ENCODE measurements at regions not wholly inside any gene's neighbourhood (a gene's known extent, or its start where the extent isn't known, plus 50 kb on each side); places are given as distances from the start of the nearest gene placed in this dataset.

- H3K4me3 Mint-ChIP-seq (ENCODE audit: unreplicated experiment), result no peak overlapping the region
- no peak overlapping the region for H3K4me3 ChIP-seq (ENCODE audit: low read depth, low read length)
Observed at GRCh38 chr3:118487734-118488133, 546.9 kb downstream of the IGSF11 start.

GRCh38 chr3:118488732-118489131 is 545.9 kb downstream of the IGSF11 start:
- Mint-ChIP-seq H3K4me1 (ENCODE audit: low read depth, unreplicated experiment) (peaks cover 10% of the 10 kb centered on the region), H3K9me3 (ENCODE audit: unreplicated experiment) (peaks cover 10% of the 10 kb centered on the region), H3K4me3 (ENCODE audit: unreplicated experiment) (no peak overlapping the region), H3K36me3 (ENCODE audit: insufficient read depth, unreplicated experiment) (no peaks in the 10 kb centered on the region), H3K27ac (ENCODE audit: unreplicated experiment) (peak overlapping the region; percentile 1), H3K27me3 (ENCODE audit: insufficient read depth, unreplicated experiment) (no peaks in the 10 kb centered on the region)
- intact Hi-C loops (cut with micrococcal nuclease; ENCODE audit: unreplicated experiment), result loop anchor here (2.0 kb wide), 1 partner anchor 42 kb away; no protein-coding TSS in a partner anchor
- H3K36me3 ChIP-seq (ENCODE audit: control insufficient read depth, insufficient read depth, low read length), result no peaks in the 10 kb centered on the region
- H3K4me3 ChIP-seq (ENCODE audit: low read depth, low read length), result no peak overlapping the region
- TF ChIP-seq CTCF (IDR thresholded peaks at IDR 0.05; ENCODE audit: insufficient read depth in 1 of 2, low read depth in 1 of 2, low read length in 1 of 2, severe bottlenecking in 1 of 2, unreplicated experiment in 1 of 2), result no peak
- DNase-seq, result no peak
- H3K9me3 ChIP-seq, result no peaks in the 10 kb centered on the region
- ChIA-PET CTCF (no interaction called here), POLR2A (no interaction called here)
- H3K27me3 ChIP-seq (replicated peaks; ENCODE audit: control insufficient read depth, insufficient read depth, low read length), result no peaks in the 10 kb centered on the region
- no TSS peak for BruUV-seq (replicated peaks)
- no peaks in the 10 kb centered on the region for H3K4me1 ChIP-seq

More at GRCh38 chr3:118487734-118488133, 546.9 kb downstream of the IGSF11 start:
- Mint-ChIP-seq H3K36me3 (ENCODE audit: insufficient read depth, unreplicated experiment) (no peaks in the 10 kb centered on the region), H3K27ac (ENCODE audit: unreplicated experiment) (no peak overlapping the region), H3K4me1 (ENCODE audit: low read depth, unreplicated experiment) (peaks cover 10% of the 10 kb centered on the region), H3K9me3 (ENCODE audit: unreplicated experiment) (peaks cover 10% of the 10 kb centered on the region), H3K27me3 (ENCODE audit: insufficient read depth, unreplicated experiment) (no peaks in the 10 kb centered on the region)
- H3K36me3 ChIP-seq (ENCODE audit: control insufficient read depth, insufficient read depth, low read length), result no peaks in the 10 kb centered on the region
- H3K4me1 ChIP-seq, result no peaks in the 10 kb centered on the region
- no peak for TF ChIP-seq CTCF (IDR thresholded peaks at IDR 0.05; ENCODE audit: insufficient read depth in 1 of 2, low read depth in 1 of 2, low read length in 1 of 2, severe bottlenecking in 1 of 2, unreplicated experiment in 1 of 2)
- BruUV-seq (replicated peaks), result no TSS peak
- intact Hi-C loops (cut with micrococcal nuclease; ENCODE audit: unreplicated experiment), result loop anchor here (2.0 kb wide), 1 partner anchor 43 kb away; no protein-coding TSS in a partner anchor
- CTCF ChIA-PET, result no interaction called here
- H3K9me3 ChIP-seq, result no peaks in the 10 kb centered on the region
- H3K27me3 ChIP-seq (replicated peaks; ENCODE audit: control insufficient read depth, insufficient read depth, low read length), result no peaks in the 10 kb centered on the region
- DNase-seq, result no peak
- POLR2A ChIA-PET, result no interaction called here

GRCh38 chr3:118495206-118495605 is 539.4 kb downstream of the IGSF11 start:
- H3K27me3 Mint-ChIP-seq (ENCODE audit: insufficient read depth, unreplicated experiment), result no peaks in the 10 kb centered on the region
- no peaks in the 10 kb centered on the region for H3K4me1 Mint-ChIP-seq (ENCODE audit: low read depth, unreplicated experiment)
- no peak overlapping the region for H3K27ac Mint-ChIP-seq (ENCODE audit: unreplicated experiment)
- no peak overlapping the region for H3K4me3 ChIP-seq (ENCODE audit: low read depth, low read length)
- no peak for TF ChIP-seq CTCF (IDR thresholded peaks at IDR 0.05; ENCODE audit: insufficient read depth in 1 of 2, low read depth in 1 of 2, low read length in 1 of 2, severe bottlenecking in 1 of 2, unreplicated experiment in 1 of 2)
- ChIA-PET POLR2A (no interaction called here), CTCF (no interaction called here)
- no peaks in the 10 kb centered on the region for H3K36me3 ChIP-seq (ENCODE audit: control insufficient read depth, insufficient read depth, low read length)
- no peak for DNase-seq
- intact Hi-C loops (cut with micrococcal nuclease; ENCODE audit: unreplicated experiment), result no loop called here
- H3K4me3 Mint-ChIP-seq (ENCODE audit: unreplicated experiment), result no peak overlapping the region
- no peaks in the 10 kb centered on the region for H3K9me3 ChIP-seq
- H3K36me3 Mint-ChIP-seq (ENCODE audit: insufficient read depth, unreplicated experiment), result no peaks in the 10 kb centered on the region
- no peaks in the 10 kb centered on the region for H3K27me3 ChIP-seq (replicated peaks; ENCODE audit: control insufficient read depth, insufficient read depth, low read length)
- H3K9me3 Mint-ChIP-seq (ENCODE audit: unreplicated experiment), result no peaks in the 10 kb centered on the region
- no TSS peak for BruUV-seq (replicated peaks)
- H3K4me1 ChIP-seq, result no peaks in the 10 kb centered on the region
